Sigmoid colon (tissue), 4 donors: ENCODE measurements at regions not wholly inside any gene's neighbourhood (a gene's known extent, or its start where the extent isn't known, plus 50 kb on each side); places are given as distances from the start of the nearest gene placed in this dataset.

Experiments used
- CTCF ChIP-seq, 4 experiments: fragments of 450-650 bp in 3 of 4; fragments of 200-600 bp in 1 of 4; IDR thresholded peaks; one replicate each; pipeline ENCODE4 v1.5.1; 2016 to 2019; ENCODE audit warnings: antibody characterized with exemption in 4 of 4, mild to moderate bottlenecking in 3 of 4, moderate library complexity in 2 of 4
- POLR2A ChIP-seq, 2 donors: fragments of 450-650 bp; IDR thresholded peaks; one replicate each; pipeline ENCODE4 v1.6.1; 2016; ENCODE audit warnings: antibody characterized with exemption in 2 of 2, mild to moderate bottlenecking in 2 of 2, moderate library complexity in 2 of 2
- POLR2AphosphoS5 ChIP-seq, 4 donors: sonication (generic); formaldehyde crosslinking; IDR thresholded peaks; one replicate each; pipeline ENCODE4 v1.6.1; 2017; ENCODE audit warnings: antibody characterized with exemption in 4 of 4

- TF ChIP-seq POLR2AphosphoS5 (IDR thresholded peaks at IDR 0.05), result no peak
- TF ChIP-seq POLR2A (IDR thresholded peaks at IDR 0.05), result no peak
- no peak for TF ChIP-seq CTCF (IDR thresholded peaks at IDR 0.05)
These were observed 589.8 kb upstream of the CDH2 start for GRCh38 chr18:28766721-28767120.
